ENCODE measurements at regions not wholly inside any gene's neighbourhood (a gene's known extent, or its start where the extent isn't known, plus 50 kb on each side); places are given as distances from the start of the nearest gene placed in this dataset.
"Not testable (repeated sequence)": the region's sequence is repeated elsewhere in the genome, so short reads cannot be mapped to it uniquely, and the experiment has no call there.

- H3K36me3 Mint-ChIP-seq, result no peaks in the 10 kb centered on the region
- H3K9me3 Mint-ChIP-seq, result peaks cover 12% of the 10 kb centered on the region
- ATAC-seq (no peak), DNase-seq (ENCODE audit: low spot score) (no peak)
- no peaks in the 10 kb centered on the region for H3K4me1 Mint-ChIP-seq (ENCODE audit: low read depth in 2 of 2)
- H3K27ac Mint-ChIP-seq, result no peak overlapping the region
- no peak overlapping the region for H3K4me3 Mint-ChIP-seq
- H3K27me3 Mint-ChIP-seq, result no peaks in the 10 kb centered on the region
These were observed 813.7 kb downstream of the DTWD2 start for GRCh38 chr5:118174671-118175070.

- ATAC-seq (no peak), DNase-seq (ENCODE audit: low spot score) (no peak)
- no peak overlapping the region for H3K4me3 Mint-ChIP-seq
- H3K9me3 Mint-ChIP-seq, result peaks cover 12% of the 10 kb centered on the region
- no peaks in the 10 kb centered on the region for H3K36me3 Mint-ChIP-seq
- no peaks in the 10 kb centered on the region for H3K4me1 Mint-ChIP-seq (ENCODE audit: low read depth in 2 of 2)
- H3K27ac Mint-ChIP-seq, result no peak overlapping the region
- H3K27me3 Mint-ChIP-seq, result no peaks in the 10 kb centered on the region
These were observed 815.0 kb downstream of the DTWD2 start for GRCh38 chr5:118173340-118173739.

- H3K4me3 Mint-ChIP-seq, result no peak overlapping the region
- H3K36me3 Mint-ChIP-seq, result no peaks in the 10 kb centered on the region
- peaks cover 11% of the 10 kb centered on the region for H3K9me3 Mint-ChIP-seq
- no peak overlapping the region for H3K27ac Mint-ChIP-seq
- no peaks in the 10 kb centered on the region for H3K27me3 Mint-ChIP-seq
- H3K4me1 Mint-ChIP-seq (ENCODE audit: low read depth in 2 of 2), result no peaks in the 10 kb centered on the region
- ATAC-seq (no peak), DNase-seq (ENCODE audit: low spot score) (no peak)
These were observed 822.7 kb downstream of the DTWD2 start for GRCh38 chr5:118165619-118166018.

GRCh38 chr5:118156181-118156580 is 832.2 kb downstream of the DTWD2 start:
- H3K27ac Mint-ChIP-seq, result no peak overlapping the region
- no peaks in the 10 kb centered on the region for H3K27me3 Mint-ChIP-seq
- H3K4me3 Mint-ChIP-seq, result no peak overlapping the region
- no peaks in the 10 kb centered on the region for H3K4me1 Mint-ChIP-seq (ENCODE audit: low read depth in 2 of 2)
- DNase-seq (ENCODE audit: low spot score) (no peak), ATAC-seq (no peak)
- peaks cover 12% of the 10 kb centered on the region for H3K36me3 Mint-ChIP-seq
- H3K9me3 Mint-ChIP-seq, result peaks cover 21% of the 10 kb centered on the region

- no peaks in the 10 kb centered on the region for H3K27me3 Mint-ChIP-seq
- no peaks in the 10 kb centered on the region for H3K4me1 Mint-ChIP-seq (ENCODE audit: low read depth in 2 of 2)
- DNase-seq (ENCODE audit: low spot score) (no peak), ATAC-seq (no peak)
- peaks cover 15% of the 10 kb centered on the region for H3K9me3 Mint-ChIP-seq
- no peak overlapping the region for H3K27ac Mint-ChIP-seq
- H3K4me3 Mint-ChIP-seq, result no peak overlapping the region
- H3K36me3 Mint-ChIP-seq, result no peaks in the 10 kb centered on the region
These were observed 841.5 kb downstream of the DTWD2 start for GRCh38 chr5:118146824-118147223.

- Mint-ChIP-seq H3K27ac (no peak overlapping the region), H3K36me3 (no peaks in the 10 kb centered on the region), H3K27me3 (no peaks in the 10 kb centered on the region), H3K9me3 (peaks cover 15% of the 10 kb centered on the region), H3K4me3 (no peak overlapping the region), H3K4me1 (ENCODE audit: low read depth in 2 of 2) (no peaks in the 10 kb centered on the region)
- DNase-seq (ENCODE audit: low spot score), result no peak
- ATAC-seq, result no peak
These were observed 843.8 kb downstream of the DTWD2 start for GRCh38 chr5:118144540-118144939.

GRCh38 chr5:118139361-118139760 is 849.0 kb downstream of the DTWD2 start:
- H3K9me3 Mint-ChIP-seq, result peaks cover 12% of the 10 kb centered on the region
- DNase-seq (ENCODE audit: low spot score), result no peak
- no peak overlapping the region for H3K4me3 Mint-ChIP-seq
- no peak overlapping the region for H3K27ac Mint-ChIP-seq
- H3K36me3 Mint-ChIP-seq, result no peaks in the 10 kb centered on the region
- H3K27me3 Mint-ChIP-seq, result no peaks in the 10 kb centered on the region
- ATAC-seq, result no peak
- no peaks in the 10 kb centered on the region for H3K4me1 Mint-ChIP-seq (ENCODE audit: low read depth in 2 of 2)

- no peak for ATAC-seq
- H3K36me3 Mint-ChIP-seq, result no peaks in the 10 kb centered on the region
- peaks cover 11% of the 10 kb centered on the region for H3K9me3 Mint-ChIP-seq
- no peak overlapping the region for H3K4me3 Mint-ChIP-seq
- H3K4me1 Mint-ChIP-seq (ENCODE audit: low read depth in 2 of 2), result no peaks in the 10 kb centered on the region
- no peak overlapping the region for H3K27ac Mint-ChIP-seq
- no peak for DNase-seq (ENCODE audit: low spot score)
- no peaks in the 10 kb centered on the region for H3K27me3 Mint-ChIP-seq
These were observed 862.2 kb downstream of the DTWD2 start for GRCh38 chr5:118126159-118126558.

- no peak overlapping the region for H3K4me3 Mint-ChIP-seq
- ATAC-seq (no peak), DNase-seq (ENCODE audit: low spot score) (no peak)
- H3K4me1 Mint-ChIP-seq (ENCODE audit: low read depth in 2 of 2), result no peaks in the 10 kb centered on the region
- H3K27me3 Mint-ChIP-seq, result no peaks in the 10 kb centered on the region
- no peak overlapping the region for H3K27ac Mint-ChIP-seq
- H3K36me3 Mint-ChIP-seq, result no peaks in the 10 kb centered on the region
- peaks cover 11% of the 10 kb centered on the region for H3K9me3 Mint-ChIP-seq
These were observed 862.7 kb downstream of the DTWD2 start for GRCh38 chr5:118125687-118126086.

GRCh38 chr5:118121258-118121657 is 867.1 kb downstream of the DTWD2 start:
- no peaks in the 10 kb centered on the region for H3K4me1 Mint-ChIP-seq (ENCODE audit: low read depth in 2 of 2)
- H3K4me3 Mint-ChIP-seq, result no peak overlapping the region
- no peaks in the 10 kb centered on the region for H3K36me3 Mint-ChIP-seq
- DNase-seq (ENCODE audit: low spot score) (no peak), ATAC-seq (no peak)
- H3K27me3 Mint-ChIP-seq, result no peaks in the 10 kb centered on the region
- no peak overlapping the region for H3K27ac Mint-ChIP-seq
- H3K9me3 Mint-ChIP-seq, result peaks cover 14% of the 10 kb centered on the region

- no peaks in the 10 kb centered on the region for H3K27me3 Mint-ChIP-seq
- no peak overlapping the region for H3K27ac Mint-ChIP-seq
- H3K4me1 Mint-ChIP-seq (ENCODE audit: low read depth in 2 of 2), result no peaks in the 10 kb centered on the region
- H3K4me3 Mint-ChIP-seq, result no peak overlapping the region
- DNase-seq (ENCODE audit: low spot score) (no peak), ATAC-seq (no peak)
- no peaks in the 10 kb centered on the region for H3K36me3 Mint-ChIP-seq
- H3K9me3 Mint-ChIP-seq, result peaks cover 15% of the 10 kb centered on the region
These were observed 872.6 kb downstream of the DTWD2 start for GRCh38 chr5:118115791-118116190.

GRCh38 chr5:118111956-118112355 is 876.4 kb downstream of the DTWD2 start:
- Mint-ChIP-seq H3K9me3 (peaks cover 14% of the 10 kb centered on the region), H3K27me3 (no peaks in the 10 kb centered on the region), H3K27ac (no peak overlapping the region), H3K4me1 (ENCODE audit: low read depth in 2 of 2) (no peaks in the 10 kb centered on the region), H3K36me3 (no peaks in the 10 kb centered on the region), H3K4me3 (no peak overlapping the region)
- DNase-seq (ENCODE audit: low spot score) (no peak), ATAC-seq (no peak)

GRCh38 chr5:118107246-118107645 is 881.1 kb downstream of the DTWD2 start:
- ATAC-seq; H3K36me3 Mint-ChIP-seq; H3K4me3 Mint-ChIP-seq; H3K4me1 Mint-ChIP-seq (ENCODE audit: low read depth in 2 of 2); H3K27ac Mint-ChIP-seq; DNase-seq (ENCODE audit: low spot score); H3K27me3 Mint-ChIP-seq: not testable (repeated sequence)
- peaks cover 12% of the 10 kb centered on the region for H3K9me3 Mint-ChIP-seq

- no peak for ATAC-seq
- H3K27ac Mint-ChIP-seq, result no peak overlapping the region
- H3K4me3 Mint-ChIP-seq, result no peak overlapping the region
- DNase-seq (ENCODE audit: low spot score), result no peak
- H3K36me3 Mint-ChIP-seq, result no peaks in the 10 kb centered on the region
- no peaks in the 10 kb centered on the region for H3K27me3 Mint-ChIP-seq
- peaks cover 3% of the 10 kb centered on the region for H3K9me3 Mint-ChIP-seq
- no peaks in the 10 kb centered on the region for H3K4me1 Mint-ChIP-seq (ENCODE audit: low read depth in 2 of 2)
These were observed 889.6 kb downstream of the DTWD2 start for GRCh38 chr5:118098716-118099115.

- Mint-ChIP-seq H3K36me3 (no peaks in the 10 kb centered on the region), H3K9me3 (peaks cover 8% of the 10 kb centered on the region), H3K27ac (no peak overlapping the region), H3K4me3 (no peak overlapping the region), H3K4me1 (ENCODE audit: low read depth in 2 of 2) (no peaks in the 10 kb centered on the region), H3K27me3 (no peaks in the 10 kb centered on the region)
- DNase-seq (ENCODE audit: low spot score) (no peak), ATAC-seq (no peak)
These were observed 893.2 kb downstream of the DTWD2 start for GRCh38 chr5:118095115-118095514.
